Stimulated activated CD8-positive, alpha-beta memory T cell treated with anti-CD3 and anti-CD28 coated beads, Interleukin-4, amount 100 ng/mL, for 4 hours (primary cell): ENCODE measurements at regions not wholly inside any gene's neighbourhood (a gene's known extent, or its start where the extent isn't known, plus 50 kb on each side); places are given as distances from the start of the nearest gene placed in this dataset.
"Not testable (repeated sequence)": the region's sequence is repeated elsewhere in the genome, so short reads cannot be mapped to it uniquely, and the experiment has no call there.

Experiments
- DNase-seq, 2 donors: peaks; one replicate each; pipeline ENCODE4 v3.0.0-alpha.2; 2020; ENCODE audit warnings: low read depth in 2 of 2, low spot score in 1 of 2

DNA sequence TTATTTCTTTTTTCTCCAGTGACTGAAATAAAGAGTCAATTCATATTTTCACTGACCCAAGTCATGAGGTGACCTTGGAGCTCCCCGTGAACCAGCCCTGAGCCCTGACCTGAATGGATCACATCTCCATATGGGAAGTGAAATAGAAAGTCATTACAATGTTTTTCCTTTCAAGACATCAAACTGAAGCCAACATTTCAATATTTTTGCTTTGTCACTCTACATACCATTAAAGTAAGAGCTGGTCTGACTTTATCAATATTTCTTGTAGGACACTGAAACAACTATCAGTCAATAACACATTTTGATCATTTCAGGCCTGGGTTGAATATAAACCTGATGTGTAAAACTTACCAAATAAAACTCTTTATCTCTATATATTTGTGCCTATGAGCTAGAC lies 249.8 kb upstream of the PHF14 start:
- DNase-seq: no peak

DNA sequence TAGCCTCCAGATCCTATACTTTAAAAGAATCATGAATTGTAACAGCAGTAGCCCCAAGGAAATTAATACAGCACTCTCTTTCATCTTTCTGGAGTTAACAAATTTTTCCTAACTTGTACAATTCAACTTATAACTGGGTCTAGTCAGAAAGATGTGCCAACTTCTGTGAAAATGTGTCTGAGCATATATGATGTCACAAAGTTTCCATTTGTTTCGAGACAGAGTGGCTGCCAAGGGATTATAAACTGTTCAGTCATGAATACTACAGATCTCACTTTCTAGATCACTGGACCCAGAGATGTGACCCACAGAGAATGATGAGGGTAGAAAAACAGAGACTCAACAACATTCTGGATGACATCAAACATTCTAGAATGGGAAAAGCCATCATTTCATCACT lies 249.2 kb upstream of the PHF14 start:
- DNase-seq: no peak

DNA sequence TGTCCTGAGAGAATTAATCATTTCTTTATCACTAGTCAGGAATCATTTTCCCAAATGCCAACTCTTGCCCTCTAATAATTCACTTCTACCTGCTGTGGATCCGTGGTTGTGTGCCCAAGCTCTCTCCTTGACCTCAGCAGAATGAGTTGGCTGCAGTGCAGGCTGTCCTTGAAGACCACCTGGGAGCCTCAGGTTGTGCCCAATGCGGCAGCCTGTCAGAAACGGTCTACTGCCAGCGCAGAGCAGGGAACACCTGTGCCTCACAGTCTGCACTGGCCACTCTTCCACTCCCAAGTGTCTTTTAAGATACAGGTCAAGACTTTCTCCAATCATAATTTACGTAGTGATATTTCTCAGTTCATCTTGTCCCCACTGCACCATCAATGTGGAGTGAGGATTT lies 246.0 kb upstream of the PHF14 start:
- DNase-seq: no peak

DNA sequence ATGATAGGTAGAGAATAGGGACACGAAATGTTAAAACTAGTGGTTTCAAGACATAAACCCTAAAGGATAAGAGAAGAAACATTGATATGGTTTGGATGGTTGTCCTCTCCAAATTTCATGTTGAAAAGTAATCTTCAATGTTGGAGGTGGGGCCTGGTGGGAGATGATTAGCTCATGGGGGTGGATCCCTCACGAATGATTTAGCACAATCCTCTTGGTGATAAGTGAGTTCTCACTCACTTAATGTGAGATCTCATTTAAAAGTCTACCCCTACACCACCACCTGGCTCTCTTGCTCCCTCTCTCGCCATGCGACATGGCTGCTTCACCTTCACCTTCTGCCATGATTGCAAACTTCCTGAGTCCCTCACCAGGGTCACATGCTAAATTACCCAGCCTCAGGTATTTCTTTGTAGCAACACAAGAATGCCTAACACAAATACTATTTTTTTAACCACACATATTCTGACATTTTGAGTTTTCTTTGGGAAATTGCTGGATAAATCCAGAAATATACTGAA lies 242.4 kb upstream of the PHF14 start:
- no peak for DNase-seq

DNA sequence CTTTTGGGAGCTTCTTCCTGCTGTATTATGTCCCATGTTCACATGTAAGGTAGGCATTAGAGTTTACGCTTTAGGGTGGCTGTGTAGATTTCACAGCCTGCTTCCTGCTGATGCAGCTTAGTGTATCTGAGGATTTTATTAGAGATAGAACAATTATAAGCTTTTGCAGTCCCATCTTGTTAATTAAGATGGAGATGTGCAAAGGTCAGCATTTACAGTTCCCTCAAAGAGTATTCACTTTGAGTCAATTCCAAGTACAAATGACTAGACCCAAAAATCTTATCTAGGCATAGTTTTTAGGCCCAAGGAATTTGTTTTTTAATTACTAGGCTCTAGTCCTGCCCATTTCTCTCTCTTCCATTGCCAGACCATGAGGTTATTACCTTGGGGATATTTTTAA lies 239.9 kb upstream of the PHF14 start:
- no peak for DNase-seq

DNA sequence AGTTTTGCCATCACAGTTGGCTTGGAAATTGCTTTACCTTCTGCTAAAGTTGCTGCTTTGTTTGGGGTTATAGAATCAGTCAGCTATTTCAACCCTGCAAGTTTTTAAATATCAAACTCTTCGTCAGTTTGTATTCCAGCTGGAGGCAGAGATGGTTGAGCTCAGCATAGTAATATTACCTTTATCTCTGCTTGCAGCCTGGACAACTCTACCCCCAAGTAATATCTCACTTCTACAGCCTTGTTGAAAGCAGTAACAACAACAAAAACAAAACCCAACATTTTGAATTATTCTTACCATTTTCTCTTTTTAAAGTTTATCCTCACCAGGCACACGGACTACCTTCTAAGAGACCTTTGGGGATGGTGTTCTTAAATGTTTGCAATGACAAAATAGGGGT lies 239.1 kb upstream of the PHF14 start:
- DNase-seq: no peak

DNA sequence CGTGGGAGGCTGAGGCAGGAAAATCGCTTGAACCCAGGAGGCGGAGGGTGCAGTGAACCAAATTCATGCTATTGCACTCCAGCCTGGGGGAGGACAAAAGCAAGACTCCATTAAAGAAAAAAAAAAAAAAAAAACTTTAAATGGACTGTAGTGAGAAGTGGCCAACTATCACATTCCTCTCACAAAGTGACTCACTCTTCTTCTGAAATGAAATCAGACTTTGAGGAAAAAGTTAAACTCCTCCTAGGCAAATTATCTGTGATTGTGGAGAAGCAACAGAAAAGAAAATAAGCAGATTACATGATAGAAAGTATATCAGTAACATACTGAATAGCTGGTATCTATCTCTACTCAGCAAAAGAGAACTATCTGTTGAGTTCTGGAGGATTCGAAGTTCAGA lies 234.3 kb upstream of the PHF14 start:
- DNase-seq: no peak

DNA sequence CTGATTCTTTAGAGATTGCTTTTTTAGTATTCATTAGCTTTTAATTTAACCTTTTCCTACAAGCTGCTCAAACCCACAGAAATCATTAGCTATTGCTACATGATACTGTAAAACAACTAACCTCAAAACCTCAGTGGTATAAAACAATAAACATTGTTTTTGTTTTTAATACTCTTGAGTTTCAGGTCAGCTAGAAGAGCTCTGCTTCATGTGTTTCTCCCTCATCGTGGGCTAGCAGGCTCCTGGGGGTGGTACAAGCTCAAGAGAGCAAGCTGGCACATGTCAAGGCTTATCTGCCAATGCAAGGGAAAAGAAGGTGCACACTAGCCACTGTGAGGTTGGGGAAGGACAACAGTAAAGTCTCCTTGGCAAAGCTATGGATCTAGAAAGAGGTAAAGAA lies 232.9 kb upstream of the PHF14 start:
- DNase-seq: no peak

DNA sequence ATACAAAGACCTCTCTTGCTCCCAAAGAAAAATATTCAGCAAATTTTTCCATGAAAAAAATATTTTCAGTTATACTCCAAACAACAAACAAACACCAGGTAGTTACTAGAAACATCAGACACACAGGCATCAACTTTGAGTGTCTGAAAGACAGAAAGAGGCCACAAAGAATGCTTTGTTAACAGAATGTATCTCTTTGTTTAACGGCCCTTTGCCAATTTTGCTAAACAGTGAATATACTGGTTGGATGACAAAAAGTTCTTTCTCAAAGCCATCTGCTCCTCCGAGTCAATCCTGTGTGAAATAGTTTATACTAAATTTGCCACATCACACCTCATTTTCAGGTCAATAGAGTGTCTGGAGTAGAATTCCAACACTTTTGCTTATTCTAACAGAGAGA lies 216.7 kb upstream of the PHF14 start:
- DNase-seq: no peak

DNA sequence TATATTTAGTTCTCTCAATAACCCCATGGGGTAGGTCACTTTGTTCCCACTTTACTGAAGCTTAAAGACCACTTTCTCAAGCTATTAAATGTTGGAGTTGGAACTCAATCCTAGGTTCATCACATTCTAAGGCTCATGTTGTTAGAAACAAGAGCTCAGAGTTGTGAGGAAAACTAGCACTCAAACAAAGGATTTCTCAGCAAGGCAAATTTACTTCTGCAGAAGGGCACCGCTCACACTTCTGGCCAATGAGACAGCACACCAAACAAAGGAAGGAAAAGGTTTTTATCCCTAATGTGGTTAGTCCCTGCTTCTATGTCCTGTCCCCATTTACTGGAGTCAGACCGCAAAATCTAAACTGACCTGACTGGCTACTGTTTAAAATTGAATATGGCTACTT lies 214.6 kb upstream of the PHF14 start:
- DNase-seq: no peak

DNA sequence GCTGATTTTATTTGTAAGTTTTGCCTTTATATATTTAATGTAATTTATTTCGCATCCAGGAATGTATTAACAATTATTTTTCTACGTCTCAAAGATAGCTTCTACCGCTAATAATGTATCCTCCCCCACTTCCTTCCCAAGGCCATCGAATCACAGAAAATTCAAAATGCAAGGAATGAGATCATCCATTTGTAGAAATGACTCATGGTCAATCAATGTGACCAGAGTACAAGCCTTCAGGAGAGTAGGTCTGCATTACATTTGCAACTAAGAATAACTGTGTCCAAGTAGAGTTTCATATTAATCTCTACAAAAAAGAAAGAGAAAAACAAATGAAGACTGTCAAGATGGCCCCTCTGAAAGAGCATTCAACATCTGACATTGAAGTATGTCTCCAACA lies 205.9 kb upstream of the PHF14 start:
- no peak for DNase-seq

DNA sequence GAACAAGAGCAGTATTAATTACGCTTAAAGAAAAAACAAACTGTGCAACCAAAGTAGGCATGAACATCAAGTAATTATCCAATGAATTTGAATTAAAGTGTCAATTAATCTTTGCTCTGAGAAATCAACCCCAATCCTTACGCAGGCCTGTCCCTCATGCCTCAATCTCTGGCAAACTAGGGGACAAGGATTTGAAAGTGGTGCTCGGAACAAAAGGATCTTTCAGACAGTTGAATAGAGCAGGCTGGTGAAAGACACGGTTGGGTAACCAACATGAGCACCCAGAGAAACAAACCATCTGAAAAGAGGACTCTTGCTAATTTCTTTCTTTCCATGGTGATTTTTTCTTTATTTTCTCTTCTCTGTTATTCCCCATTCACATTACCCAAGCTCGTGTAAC lies 203.5 kb upstream of the PHF14 start:
- DNase-seq: no peak

DNA sequence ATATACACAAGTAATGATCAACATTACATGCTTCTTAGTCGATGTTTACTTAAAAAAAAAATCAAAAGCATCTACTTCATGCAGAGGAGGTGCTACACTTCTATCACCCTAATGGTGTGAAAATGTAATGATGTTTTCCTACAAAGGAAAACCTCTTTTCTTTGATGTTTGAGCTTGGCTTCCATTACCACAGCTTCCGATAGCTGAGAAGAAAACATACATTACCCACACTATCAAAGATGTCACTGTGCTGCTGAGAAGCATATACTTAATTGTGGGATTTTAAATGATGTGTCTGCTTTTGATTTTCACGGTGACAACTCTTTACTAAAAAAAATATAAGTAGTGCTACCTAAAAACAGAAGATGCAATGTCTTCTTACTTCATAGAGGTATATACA lies 200.2 kb upstream of the PHF14 start:
- DNase-seq: no peak

DNA sequence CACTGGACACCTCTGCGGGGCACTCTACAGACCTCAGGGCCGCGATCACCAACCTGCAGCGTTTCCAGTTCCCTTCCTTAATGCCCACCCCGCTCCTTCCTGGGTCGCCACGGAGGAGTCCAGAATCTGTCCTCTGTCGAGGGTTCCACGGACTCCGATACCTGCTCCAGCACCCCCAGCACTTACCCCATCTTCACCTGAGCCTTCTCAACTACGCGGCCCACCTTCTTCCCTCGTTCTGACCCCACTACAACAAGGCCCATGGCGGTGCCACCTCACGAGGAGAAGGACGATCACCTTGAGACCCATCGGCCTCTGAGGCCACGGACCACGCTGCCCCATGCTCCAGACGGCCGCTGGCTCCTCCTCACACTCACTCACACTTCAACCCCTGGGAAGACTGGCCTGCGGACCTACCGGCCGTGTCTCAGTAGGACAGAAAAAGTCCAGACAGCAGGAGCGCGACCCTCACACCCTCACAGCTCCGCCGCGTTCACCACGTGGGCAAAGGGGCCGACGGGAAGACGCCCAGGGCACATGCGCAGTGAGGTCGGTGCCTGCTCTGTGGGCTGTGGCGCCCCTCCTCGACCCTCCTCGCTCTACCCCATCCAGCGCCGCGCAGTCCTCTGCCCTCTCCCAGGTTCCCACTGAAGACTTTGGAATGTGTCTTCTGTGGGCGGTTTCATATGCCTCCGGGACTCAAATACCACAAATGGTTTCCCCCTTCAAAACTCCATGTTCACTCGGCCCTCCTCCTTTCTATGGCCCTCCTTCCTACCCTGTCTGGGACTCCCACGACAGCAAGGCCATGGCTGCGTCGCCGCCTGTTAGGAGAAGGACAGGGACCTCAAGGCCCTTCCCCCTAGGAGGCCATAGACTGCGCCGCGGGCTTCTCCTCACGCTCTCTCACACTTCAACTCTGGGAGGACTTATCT lies 193.9 kb upstream of the PHF14 start:
- DNase-seq: no peak

DNA sequence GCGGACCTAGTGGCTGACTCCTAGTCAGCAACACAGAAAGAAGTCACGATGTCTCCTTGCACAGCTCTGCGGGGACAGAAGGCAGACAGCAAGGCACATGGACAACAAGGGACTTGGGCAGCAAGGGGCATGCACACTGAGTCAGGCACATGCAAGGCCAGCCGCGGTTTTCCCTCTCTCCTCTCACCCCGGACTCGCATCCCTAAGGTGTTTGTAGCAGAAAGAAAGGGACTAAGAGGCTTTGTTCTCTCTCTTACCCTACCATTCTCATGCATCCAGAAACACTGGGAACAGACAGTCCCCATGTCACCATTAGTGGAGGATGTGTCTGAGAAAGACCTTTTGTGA lies 193.3 kb upstream of the PHF14 start:
- no peak for DNase-seq

DNA sequence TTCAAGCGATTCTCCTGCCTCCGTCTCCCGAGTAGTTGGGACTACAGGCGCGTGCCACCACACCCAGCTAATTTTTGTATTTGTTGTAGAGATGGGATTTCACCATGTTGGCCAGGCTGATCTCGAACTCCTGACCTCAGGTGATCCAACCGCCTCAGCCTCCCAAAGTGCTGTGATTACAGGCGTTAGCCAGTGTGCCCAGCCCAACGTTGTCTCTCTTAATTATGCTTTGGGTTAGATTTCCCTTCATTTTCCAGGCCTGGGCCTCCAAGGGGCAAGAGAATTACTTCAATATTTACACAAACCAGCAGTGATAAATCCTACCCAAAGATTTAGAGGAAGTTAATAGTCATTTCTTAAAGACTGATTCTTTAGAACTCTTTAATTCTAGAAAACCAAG lies 186.7 kb upstream of the PHF14 start:
- DNase-seq: not testable (repeated sequence)

DNA sequence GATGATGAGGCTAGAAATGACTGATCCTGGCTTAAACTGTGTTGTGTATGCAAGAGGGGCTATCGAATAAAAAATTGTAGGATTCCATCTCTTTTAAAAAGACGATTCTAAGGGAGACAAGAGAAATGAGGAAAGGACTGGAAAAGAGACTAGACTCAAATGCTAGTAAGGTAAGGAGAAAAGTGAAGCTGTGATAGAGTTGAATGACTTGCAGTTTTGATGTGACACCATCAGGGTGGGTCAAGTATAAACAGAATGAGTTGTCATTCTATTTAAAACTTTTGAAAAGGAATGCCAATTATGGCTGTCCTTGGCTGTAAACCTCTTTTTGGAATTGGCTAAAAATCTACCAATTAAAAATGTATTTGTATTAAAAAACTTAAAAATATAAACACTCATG lies 184.5 kb upstream of the PHF14 start:
- DNase-seq: no peak

DNA sequence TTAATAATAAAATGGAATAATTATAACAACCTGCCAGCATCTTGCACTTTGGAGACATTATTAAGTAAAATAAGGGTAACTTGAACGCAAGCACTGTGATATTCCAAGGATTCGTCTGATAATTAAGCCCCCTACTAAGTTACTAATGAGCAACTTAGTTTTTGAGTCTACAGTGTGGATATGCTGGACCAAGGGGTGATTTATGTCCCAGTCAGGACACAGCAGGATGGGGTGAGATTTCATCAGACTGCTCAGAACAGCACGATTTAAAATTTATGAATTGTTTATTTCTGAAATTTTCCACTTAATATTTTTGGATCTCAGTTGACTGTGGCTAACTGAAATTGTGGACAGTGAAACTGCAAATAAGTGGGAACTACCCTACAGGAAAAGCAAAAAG lies 182.8 kb upstream of the PHF14 start:
- no peak for DNase-seq

DNA sequence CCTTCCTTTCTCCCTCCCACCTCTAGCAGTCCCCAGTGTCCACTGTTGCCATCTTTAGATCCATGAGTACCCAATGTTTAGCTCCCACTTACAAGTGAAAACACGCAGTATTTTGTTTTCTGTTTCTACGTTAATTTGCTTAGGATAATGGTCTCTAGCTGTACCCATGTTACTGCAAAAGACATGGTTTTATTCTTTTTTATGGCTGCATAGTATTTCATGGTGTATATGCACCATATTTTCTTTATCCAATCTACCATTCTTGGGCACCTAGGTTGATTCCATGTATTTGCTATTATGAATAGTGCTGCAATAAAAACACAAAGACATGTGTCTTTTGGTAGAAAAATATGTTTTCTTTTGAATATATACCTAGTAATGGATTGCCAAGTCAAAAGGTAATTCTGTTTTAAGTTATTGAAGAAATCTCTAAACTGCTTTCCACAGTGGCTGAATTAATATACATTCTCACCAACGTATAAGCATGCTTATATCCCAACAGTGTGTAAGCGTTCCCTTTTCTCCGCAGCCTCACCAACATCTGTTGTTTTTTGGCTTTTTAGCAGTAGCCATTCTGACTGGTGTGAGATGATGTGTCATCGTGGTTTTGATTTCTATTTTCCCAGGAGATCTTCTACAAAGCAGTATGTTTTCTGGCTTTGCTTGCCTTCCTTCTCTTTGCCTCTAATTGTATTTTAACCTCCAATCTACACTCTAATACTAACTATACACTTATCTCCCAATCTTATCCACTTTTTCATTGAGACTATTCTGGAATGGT lies 179.5 kb upstream of the PHF14 start:
- no peak for DNase-seq

DNA sequence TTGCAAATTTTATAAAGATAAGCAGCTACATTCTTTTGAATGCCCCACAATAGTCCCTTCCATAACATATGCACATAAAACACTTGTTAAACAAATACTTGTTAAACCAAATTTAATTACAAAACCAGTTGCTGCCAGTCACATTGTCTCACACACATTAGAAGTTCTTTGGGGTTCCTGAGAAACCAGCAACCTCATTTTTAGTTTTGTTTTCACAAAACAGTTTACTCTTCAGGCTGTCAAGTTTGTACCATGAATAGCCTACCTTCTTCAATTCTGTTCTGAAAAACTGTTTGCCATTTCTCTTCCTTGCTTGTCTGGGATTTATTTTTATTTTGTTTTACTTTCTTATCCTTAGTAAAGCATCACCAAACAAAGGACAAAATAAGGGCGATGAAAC lies 176.5 kb upstream of the PHF14 start:
- DNase-seq: no peak

DNA sequence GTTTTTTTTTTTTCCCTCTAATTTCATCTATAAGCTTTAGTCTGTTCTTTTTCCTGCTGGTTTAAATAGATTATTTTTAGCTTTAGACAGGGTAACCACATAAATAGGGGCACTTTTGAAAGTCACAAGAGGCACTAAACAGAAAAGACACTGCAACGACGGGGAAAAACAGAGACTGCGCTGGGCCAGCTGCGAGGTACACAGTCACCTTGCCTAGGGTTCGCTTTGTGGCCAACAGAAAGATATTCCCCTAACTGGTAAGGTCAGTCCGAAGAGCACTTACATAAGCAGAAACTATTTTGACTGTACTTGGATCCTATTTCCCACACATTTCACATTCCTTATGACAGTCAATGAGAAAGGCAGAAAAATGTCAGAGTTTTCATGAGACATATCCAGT lies 175.6 kb upstream of the PHF14 start:
- DNase-seq: no peak

DNA sequence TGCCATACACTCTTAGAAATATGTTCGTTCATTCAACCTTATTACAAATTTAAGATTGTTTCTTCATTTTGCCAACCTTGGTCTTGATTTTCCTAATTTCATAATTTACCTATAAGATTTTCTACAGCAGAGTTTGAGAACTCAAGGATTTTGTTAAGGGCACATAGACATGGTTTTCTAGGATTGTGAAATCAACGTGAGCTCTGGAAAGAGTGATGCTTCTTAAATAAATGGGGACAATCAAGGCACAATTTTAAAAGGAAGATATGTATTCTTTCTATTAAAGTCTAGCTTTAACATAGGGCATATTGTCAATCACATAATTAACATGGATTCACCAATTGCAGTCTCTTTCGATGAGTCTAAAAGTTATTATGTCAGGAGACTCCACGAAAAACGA lies 174.2 kb upstream of the PHF14 start:
- DNase-seq: no peak
